GM12892 (cell line): ENCODE measurements at regions not wholly inside any gene's neighbourhood (a gene's known extent, or its start where the extent isn't known, plus 50 kb on each side); places are given as distances from the start of the nearest gene placed in this dataset.

Experiments used
- POLR2A ChIP-seq: IDR thresholded peaks from 2 replicates; pipeline ENCODE4 v1.6.1; 2011; ENCODE audit warnings: low read depth, low read length, control low read depth
- POLR2AphosphoS5 ChIP-seq: IDR thresholded peaks from 2 replicates; pipeline ENCODE4 v1.6.1; 2011; ENCODE audit warnings: low read depth, low read length, control low read depth
- TAF1 ChIP-seq: IDR thresholded peaks from 2 replicates; pipeline ENCODE4 v1.6.1; 2011; ENCODE audit warnings: low read depth, mild to moderate bottlenecking, control low read depth, low read length, borderline replicate concordance

GRCh38 chr2:83943265-83943664, 515.8 kb downstream of the SUCLG1 start:
- no peak for TF ChIP-seq POLR2A
- TF ChIP-seq TAF1: no peak
- TF ChIP-seq POLR2AphosphoS5: no peak
